GM18873 (cell line): ENCODE measurements at regions not wholly inside any gene's neighbourhood (a gene's known extent, or its start where the extent isn't known, plus 50 kb on each side); places are given as distances from the start of the nearest gene placed in this dataset.

Experiments
- ATAC-seq: cut with Tn5 transposase; IDR thresholded peaks from one replicate; pipeline ENCODE4 v1.9.1; 2021; ENCODE audit warnings: mild to moderate bottlenecking, moderate library complexity, moderate number of reproducible peaks; ENCODE audit not compliant: unreplicated experiment, low FRiP score

DNA sequence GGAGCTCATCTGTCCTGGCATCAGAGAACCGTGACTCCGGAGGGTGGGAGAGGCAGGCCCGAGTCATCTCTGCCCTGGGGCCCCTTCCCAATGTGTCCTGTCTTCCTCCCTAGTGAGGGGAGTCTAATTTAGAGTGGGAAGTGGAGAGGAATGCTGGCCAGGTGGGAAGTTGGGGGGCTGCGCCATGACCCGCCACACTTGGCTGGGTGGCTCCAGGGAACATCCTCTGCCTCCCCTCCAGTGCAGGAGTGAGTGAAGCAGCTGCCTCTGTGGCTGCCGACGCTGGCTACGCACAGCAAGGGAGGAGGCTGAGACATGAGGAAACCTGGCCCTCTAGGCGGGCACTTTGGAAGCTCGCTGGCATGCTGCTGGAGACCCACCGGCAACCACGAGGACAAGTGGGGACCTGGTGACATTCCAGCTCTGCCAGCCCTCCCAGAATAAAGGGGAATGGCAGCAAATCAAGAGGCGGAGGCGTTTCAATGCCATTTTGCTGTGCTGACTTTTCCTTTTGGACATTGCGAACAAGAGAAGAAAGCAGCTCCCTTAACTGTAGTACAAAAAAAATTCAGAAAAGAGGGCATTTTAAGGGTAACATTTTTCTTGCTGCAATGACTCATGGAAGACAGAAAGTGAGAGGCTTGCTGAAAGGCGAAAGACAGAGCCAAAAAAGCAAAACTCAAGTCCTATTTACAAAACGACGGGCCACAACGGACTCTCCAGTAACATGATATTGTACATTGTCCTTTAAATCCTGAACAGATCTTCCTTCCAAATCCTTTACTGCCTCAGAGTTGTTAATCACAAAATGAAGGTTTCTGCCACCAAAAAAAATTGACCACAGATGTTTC lies 121.2 kb upstream of the PITRM1 start:
- ATAC-seq: no peak

- no peak for ATAC-seq
These were observed 120.1 kb upstream of the PITRM1 start for GRCh38 chr10:3292636-3293035.

DNA sequence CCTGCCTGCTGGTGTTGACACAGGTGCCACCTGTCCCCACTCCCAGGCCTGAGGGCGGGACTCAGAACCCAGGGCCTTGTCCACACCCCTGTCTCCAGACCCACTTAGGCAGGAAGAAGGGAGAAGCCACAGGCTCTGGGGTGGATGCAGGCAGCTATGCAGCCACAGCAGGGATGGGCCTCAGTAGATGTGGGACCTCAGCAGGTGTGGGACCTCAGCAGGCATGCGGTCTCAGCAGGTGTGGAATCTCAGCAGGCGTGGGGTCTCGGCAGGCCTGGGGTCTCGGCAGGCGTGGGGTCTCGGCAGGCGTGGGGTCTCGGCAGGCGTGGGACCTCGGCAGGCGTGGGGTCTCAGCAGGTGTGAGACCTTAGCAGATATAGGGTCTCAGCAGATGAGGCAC lies 118.0 kb upstream of the PITRM1 start:
- no peak for ATAC-seq

- no peak for ATAC-seq
These were observed 115.2 kb upstream of the PITRM1 start for GRCh38 chr10:3287572-3288445.

DNA sequence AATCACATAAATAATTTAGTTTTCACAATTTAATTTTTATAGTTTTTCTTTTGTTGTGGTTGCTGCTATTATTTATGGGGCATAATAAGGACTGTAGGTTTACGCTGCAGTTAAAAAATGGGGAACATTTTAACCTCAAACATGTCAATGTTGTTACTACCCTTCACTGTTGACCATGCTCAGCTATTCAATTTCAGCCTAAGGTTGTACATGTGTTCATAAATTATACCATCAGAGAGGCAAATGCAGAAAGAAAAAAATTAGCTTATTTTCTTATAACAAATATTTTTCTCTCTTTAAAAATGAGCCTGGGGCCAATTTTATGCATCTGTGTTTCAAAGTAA lies 110.1 kb upstream of the PITRM1 start:
- no peak for ATAC-seq

DNA sequence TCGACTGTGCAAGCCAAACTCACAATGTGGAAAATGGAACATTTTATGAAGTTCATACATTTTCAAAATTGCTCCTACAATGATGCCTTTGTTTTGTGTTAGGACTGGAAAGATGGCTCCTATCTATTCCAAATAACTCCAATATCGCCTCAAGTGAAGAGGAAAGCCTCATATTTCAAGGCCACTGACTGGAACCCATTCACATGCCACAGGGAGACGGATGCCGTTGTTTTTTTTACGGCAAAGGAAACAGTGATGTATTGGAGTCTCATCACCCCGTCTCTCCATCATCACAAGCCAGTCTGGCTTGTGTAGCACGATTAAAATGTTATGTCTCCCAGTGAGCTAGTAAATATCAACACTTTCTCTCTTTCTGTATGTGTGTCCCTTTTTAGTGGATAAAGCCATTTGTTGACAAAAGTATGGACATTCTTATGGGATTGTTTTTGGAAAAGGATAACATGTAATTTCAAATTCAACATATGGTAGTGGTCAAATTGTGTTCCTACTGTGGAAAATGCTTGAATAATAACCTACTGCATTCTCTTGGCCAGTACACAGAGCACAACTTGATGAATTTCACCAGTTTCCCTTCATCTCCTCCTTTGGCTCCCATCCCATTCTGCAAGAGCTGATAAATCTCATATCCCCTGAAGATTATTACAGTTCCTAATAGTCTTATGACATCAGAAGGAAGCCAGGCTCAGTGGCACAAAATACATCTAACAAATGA lies 109.5 kb upstream of the PITRM1 start:
- ATAC-seq: no peak

- no peak for ATAC-seq
These were observed 106.2 kb upstream of the PITRM1 start for GRCh38 chr10:3278771-3279170.

- no peak for ATAC-seq
These were observed 105.0 kb upstream of the PITRM1 start for GRCh38 chr10:3277566-3277965.

GRCh38 chr10:3274414-3274813 lies 101.8 kb upstream of the PITRM1 start:
- no peak for ATAC-seq

DNA sequence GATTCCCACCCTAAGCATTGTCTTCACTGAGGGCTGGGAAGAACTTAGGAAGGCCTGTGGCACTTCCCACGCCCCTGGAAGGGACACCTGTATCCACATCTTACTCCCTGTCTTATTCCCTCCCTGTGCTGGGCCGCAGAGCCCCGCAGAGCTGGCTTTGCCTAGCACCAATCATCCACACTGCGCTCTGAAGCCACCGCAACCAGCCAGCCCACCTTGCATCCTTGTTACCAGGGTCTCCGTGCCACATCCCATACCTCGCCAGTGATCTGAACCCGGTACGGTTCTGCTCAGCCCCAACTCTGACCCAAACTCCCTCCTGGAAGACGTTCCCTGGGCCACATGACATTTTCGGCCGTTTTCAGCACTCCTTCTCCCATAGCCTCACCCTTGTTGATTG lies 101.4 kb upstream of the PITRM1 start:
- no peak for ATAC-seq

GRCh38 chr10:3272300-3272699 lies 99.7 kb upstream of the PITRM1 start:
- ATAC-seq: no peak

DNA sequence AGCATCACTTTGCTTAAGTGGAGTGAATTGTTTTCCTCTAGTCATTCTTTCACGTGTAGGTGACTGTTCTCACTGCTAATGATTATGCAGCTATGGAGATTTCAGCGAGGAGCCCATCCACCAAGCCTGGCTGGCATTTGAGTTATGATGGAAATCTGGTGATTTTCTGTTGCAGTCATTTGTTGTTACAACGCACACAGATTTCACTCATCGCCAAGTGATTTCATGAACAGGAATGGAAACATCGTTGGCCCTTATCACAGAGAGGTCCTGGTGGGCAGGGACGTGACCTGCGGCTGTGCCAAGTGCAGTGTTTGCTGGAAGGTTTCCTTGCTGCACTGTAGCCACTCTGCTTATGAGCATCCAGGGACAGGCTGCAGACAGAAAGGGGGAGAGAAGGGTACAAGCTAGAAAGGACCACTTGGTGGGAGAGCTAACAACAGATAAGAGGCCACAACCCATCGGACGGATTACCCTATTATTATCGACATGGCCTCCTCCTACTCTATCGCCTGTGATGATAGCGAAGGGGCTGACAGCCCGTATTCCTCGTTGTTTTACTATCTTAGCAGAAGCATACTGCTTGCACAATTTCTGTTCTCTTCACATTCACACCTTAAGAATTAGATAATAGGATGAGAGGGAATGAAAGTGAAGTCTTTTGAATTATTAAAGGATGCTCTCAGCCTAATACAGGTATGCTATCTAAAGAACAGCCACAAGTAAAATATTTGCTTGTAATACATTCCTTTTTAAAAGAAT lies 99.0 kb upstream of the PITRM1 start:
- no peak for ATAC-seq

DNA sequence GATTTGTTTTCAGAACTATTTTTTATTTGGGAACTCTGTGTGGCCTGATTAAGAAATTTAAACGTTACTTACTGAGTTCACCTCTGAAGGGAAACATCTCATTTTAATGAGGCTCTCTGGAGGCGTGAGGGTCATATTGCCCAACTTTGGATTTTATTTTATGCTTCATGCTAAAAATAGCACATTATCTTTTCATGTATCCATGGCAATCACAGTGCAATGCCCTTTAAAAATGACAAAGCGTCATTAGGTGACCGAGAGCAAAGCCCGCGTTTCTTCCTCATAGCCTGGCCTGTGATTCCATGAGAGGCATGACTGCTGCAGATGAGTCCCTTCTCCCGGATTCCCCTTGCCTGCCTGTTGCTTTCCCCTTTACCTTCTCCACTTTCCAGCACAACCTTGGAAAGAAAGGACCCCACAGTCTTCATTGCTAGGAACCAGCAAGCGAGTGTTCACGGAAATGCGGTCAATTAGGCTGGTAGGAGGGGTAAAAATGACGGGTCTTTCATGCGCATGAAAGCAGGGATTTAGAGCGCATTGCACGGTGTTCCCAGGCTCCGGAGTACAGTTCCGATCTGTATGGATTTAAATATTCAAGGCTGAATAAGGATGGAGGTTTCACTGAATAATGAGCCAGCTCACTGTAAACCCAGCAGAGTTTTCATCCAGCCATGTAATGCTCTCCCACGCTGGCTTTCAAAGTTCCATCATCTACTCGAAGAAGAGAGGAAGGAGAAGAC lies 98.2 kb upstream of the PITRM1 start:
- ATAC-seq: no peak

DNA sequence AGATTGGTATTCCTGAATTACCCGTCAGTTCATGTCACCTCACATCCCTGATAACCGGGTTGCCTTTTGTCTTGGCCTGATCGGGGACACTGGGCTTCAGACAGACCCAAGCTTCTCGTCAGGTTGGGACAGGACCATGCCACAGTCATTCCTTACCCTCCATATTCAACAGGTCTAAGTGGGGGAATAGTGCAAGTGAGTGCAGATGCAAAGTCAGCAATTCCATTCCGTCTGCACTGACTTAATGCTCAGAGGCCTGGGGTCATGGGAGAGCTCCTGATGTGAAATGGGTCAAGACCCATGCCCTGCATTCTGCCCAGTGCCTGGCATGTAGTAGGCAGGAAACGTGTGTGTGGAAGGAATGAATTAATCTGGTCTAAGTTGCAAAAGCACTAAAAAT lies 95.4 kb upstream of the PITRM1 start:
- ATAC-seq: no peak

GRCh38 chr10:3265088-3265487 lies 92.5 kb upstream of the PITRM1 start:
- no peak for ATAC-seq

DNA sequence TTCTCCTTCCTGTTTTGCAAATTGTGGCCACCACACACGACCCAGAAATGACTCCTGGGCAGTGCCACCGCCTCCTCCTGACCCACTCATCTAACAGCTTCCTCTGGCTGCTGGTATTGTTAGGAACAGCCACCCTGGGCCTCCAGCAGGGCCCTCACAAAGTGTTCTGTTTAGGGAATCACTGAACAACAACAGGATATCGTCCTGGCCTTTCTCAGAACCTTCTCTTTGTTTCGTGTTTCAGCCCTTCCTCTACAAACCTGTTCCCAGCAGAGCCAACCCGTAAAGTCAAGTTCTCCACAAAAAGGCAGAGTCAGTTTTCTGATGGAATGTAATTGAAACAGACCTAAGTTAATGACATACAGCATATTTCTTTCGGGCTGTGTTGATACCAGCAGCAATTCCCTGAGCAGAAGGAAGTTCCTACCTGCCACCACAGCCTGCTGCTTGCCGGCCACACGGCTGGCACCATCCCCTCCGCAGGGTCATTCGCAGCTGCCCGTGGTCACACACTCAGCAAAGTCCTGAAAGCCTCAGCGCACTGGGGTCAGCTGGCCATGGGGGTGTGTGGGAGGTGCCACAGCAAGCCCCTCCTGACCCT lies 91.7 kb upstream of the PITRM1 start:
- ATAC-seq: no peak

- ATAC-seq: no peak
These were observed 91.2 kb upstream of the PITRM1 start for GRCh38 chr10:3263747-3264146.

DNA sequence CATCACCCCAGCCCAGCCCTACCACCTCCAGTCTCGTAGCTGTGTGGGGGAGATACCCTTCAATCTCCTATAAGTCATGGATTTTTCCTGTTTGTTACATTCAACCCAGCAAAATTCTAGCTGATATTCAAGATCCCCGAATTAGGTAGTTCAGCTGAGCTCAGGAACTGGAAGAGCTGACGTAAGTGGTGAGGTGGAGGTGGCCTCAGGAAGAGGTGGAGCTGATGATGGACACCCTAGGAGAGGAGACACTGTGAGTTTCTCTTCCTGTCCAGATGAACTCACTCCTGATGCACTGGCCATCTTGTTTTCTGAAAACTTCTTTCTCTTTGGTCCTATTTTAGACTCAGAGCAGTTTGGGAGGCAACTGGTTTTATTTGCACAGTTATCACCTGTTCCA lies 90.5 kb upstream of the PITRM1 start:
- ATAC-seq: no peak

DNA sequence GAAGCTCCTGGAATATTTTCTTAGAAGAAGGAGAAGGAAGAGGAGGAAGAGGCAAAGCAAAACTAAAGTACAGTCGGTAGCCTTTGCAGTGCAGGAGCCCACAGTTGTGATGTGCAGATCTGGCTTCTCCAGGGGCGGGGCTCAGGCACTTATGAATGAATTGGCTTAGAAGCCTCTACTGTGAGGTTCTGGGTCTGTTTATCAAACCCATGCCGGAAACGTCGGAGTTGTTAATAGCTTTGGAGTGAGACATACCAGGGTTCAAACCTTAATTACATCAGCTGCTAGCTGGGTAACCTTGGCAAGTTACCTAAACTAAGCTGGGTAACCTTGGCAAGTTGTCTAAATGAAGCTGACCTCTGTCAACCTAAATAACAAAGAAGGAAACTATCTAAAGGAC lies 89.3 kb upstream of the PITRM1 start:
- ATAC-seq: no peak
